ENCODE measurements at regions not wholly inside any gene's neighbourhood (a gene's known extent, or its start where the extent isn't known, plus 50 kb on each side); places are given as distances from the start of the nearest gene placed in this dataset.

DNA sequence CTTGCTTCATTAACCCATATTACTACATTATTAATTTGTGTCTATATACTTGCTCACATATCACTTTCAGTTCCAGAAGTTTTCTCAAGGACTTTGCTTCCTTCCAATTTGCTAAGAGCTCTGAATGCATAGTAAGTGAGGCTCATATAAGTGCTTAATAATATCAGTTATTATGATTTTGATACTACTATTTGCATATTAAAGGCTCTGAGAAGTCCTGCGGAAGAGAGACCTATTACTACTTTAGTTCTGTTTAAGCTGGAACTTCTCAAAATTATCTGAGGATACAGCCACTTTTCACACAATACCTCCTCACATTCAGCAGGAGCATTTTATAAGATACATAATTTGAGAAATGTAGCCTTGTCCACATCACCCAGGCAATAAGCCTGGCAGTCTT lies 81.6 kb downstream of the GJD2 start:
- ChIA-PET POLR2A (interaction anchor here (1.2 kb wide), 1 partner anchor 10 kb away, joined by 3 read pairs; no protein-coding TSS in a partner anchor), CTCF (ENCODE audit: unreplicated experiment) (no interaction called here)
- no peaks in the 10 kb centered on the region for H4K20me1 ChIP-seq (ENCODE audit: insufficient read depth, low read length)
- no peak overlapping the region for H3K4me2 ChIP-seq (ENCODE audit: low read length)
- no TSS peak for BruUV-seq (replicated peaks)
- H2AFZ ChIP-seq (ENCODE audit: low read length): no peak overlapping the region
- no peaks in the 10 kb centered on the region for H3K9me2 ChIP-seq (ENCODE audit: insufficient read depth, low read length)
- H3K9me3 ChIP-seq (ENCODE audit: low read length): no peaks in the 10 kb centered on the region
- intact Hi-C loops (cut with micrococcal nuclease; ENCODE audit: unreplicated experiment): no loop called here
- no peak for DNase-seq (ENCODE audit: low spot score)
- no peaks in the 10 kb centered on the region for H3K79me2 ChIP-seq (ENCODE audit: insufficient read depth, low read depth, low read length)
- no peak overlapping the region for H3K27ac ChIP-seq (ENCODE audit: low read depth, low read length, poor library complexity, severe bottlenecking)
- no peak overlapping the region for H3K4me3 ChIP-seq (ENCODE audit: low read depth, low read length, poor library complexity, severe bottlenecking)
- H3K4me1 ChIP-seq (ENCODE audit: insufficient read depth, low read length, poor library complexity, severe bottlenecking): no peaks in the 10 kb centered on the region
- no peak for TF ChIP-seq EZH2phosphoT487 (IDR thresholded peaks at IDR 0.05; ENCODE audit: borderline replicate concordance, low read depth, low read length)
- TF ChIP-seq, protein P1, sequence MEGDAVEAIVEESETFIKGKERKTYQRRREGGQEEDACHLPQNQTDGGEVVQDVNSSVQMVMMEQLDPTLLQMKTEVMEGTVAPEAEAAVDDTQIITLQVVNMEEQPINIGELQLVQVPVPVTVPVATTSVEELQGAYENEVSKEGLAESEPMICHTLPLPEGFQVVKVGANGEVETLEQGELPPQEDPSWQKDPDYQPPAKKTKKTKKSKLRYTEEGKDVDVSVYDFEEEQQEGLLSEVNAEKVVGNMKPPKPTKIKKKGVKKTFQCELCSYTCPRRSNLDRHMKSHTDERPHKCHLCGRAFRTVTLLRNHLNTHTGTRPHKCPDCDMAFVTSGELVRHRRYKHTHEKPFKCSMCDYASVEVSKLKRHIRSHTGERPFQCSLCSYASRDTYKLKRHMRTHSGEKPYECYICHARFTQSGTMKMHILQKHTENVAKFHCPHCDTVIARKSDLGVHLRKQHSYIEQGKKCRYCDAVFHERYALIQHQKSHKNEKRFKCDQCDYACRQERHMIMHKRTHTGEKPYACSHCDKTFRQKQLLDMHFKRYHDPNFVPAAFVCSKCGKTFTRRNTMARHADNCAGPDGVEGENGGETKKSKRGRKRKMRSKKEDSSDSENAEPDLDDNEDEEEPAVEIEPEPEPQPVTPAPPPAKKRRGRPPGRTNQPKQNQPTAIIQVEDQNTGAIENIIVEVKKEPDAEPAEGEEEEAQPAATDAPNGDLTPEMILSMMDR (conservative IDR thresholded peaks at IDR 0.05; ENCODE audit: low read length): no peak
- H3K36me3 ChIP-seq (ENCODE audit: insufficient read depth, low read length): no peaks in the 10 kb centered on the region

DNA sequence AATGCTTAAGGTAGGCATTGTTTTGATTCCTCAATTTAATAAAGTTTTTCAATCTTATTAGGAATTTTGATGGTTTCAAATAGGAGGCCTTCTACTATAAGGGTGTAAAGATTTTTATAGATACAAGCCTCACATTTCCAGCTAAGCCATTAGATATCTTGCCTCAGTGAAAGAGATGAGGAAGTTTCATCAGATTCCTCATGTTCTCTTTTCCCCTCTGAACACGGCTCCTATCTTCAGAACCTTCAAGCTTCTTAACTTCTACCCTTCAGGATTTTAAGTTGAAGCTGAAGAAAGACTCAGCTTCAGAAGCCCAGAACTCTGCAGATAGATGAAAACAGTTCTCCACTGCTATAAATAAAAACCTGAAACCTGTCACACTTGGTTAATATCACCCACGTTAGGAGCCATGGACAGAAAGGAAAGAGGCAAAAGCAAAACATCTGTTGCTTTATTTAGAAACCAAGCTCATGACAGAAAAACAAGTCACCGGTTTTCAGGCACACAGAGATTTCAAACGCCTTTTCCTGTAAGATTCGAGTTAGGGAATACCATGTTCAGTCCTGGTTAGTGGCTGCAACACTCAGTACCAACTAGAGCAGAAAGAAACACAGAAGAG lies 82.2 kb upstream of the GOLGA8B start:
- H3K79me2 ChIP-seq (ENCODE audit: insufficient read depth, low read depth, low read length): no peaks in the 10 kb centered on the region

DNA sequence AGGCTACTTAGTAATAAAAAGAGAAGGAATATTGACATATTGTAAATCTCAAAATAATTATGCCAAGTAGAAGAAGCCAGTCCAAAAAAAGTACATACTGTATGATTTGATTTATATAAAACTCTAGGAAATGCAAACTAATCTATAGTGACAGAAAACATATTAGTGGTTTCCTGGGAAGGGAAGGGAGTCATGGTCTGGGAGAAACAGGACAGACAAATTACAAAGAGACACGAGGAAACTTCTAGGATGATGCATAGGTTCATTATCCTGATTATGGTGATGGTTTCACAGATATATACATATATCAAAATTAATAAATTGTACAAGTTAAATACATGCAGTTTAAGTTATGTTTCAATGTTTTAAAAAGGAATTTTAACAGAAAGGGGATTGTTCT lies 81.0 kb upstream of the GOLGA8B start:
- no TSS peak for BruUV-seq (replicated peaks)
- DNase-seq (ENCODE audit: low spot score): no peak
- no peak overlapping the region for H3K4me3 ChIP-seq (ENCODE audit: low read depth, low read length, poor library complexity, severe bottlenecking)
- ChIA-PET POLR2A (no interaction called here), CTCF (ENCODE audit: unreplicated experiment) (no interaction called here)
- H2AFZ ChIP-seq (ENCODE audit: low read length): no peak overlapping the region
- peaks cover 2% of the 10 kb centered on the region; the same call in 1 of the 2 replicates for H3K9me2 ChIP-seq (ENCODE audit: insufficient read depth, low read length)
- TF ChIP-seq, protein P1 (conservative IDR thresholded peaks at IDR 0.05; ENCODE audit: low read length): no peak
- no peaks in the 10 kb centered on the region for H3K79me2 ChIP-seq (ENCODE audit: insufficient read depth, low read depth, low read length)
- H3K36me3 ChIP-seq (ENCODE audit: insufficient read depth, low read length): no peaks in the 10 kb centered on the region
- no peaks in the 10 kb centered on the region for H4K20me1 ChIP-seq (ENCODE audit: insufficient read depth, low read length)
- intact Hi-C loops (cut with micrococcal nuclease; ENCODE audit: unreplicated experiment): no loop called here
- no peaks in the 10 kb centered on the region for H3K9me3 ChIP-seq (ENCODE audit: low read length)
- no peak overlapping the region for H3K27ac ChIP-seq (ENCODE audit: low read depth, low read length, poor library complexity, severe bottlenecking)
- H3K4me1 ChIP-seq (ENCODE audit: insufficient read depth, low read length, poor library complexity, severe bottlenecking): no peaks in the 10 kb centered on the region
- no peak overlapping the region for H3K4me2 ChIP-seq (ENCODE audit: low read length)

More for the DNA sequence above, 82.2 kb upstream of the GOLGA8B start:
- intact Hi-C loops (cut with micrococcal nuclease; ENCODE audit: unreplicated experiment): no loop called here
- Histone ChIP-seq H2AFZ (ENCODE audit: low read length) (no peak overlapping the region), H3K9me3 (ENCODE audit: low read length) (no peaks in the 10 kb centered on the region), H3K27ac (ENCODE audit: low read depth, low read length, poor library complexity, severe bottlenecking) (no peak overlapping the region), H4K20me1 (ENCODE audit: insufficient read depth, low read length) (no peaks in the 10 kb centered on the region), H3K4me3 (ENCODE audit: low read depth, low read length, poor library complexity, severe bottlenecking) (no peak overlapping the region), H3K4me1 (ENCODE audit: insufficient read depth, low read length, poor library complexity, severe bottlenecking) (no peaks in the 10 kb centered on the region), H3K36me3 (ENCODE audit: insufficient read depth, low read length) (no peaks in the 10 kb centered on the region), H3K9me2 (ENCODE audit: insufficient read depth, low read length) (peaks cover 2% of the 10 kb centered on the region; the same call in 1 of the 2 replicates), H3K4me2 (ENCODE audit: low read length) (no peak overlapping the region)
- no TSS peak for BruUV-seq (replicated peaks)
- ChIA-PET CTCF (ENCODE audit: unreplicated experiment) (no interaction called here), POLR2A (no interaction called here)
- no peak for DNase-seq (ENCODE audit: low spot score)
- TF ChIP-seq, protein P1 (conservative IDR thresholded peaks at IDR 0.05; ENCODE audit: low read length): no peak
- TF ChIP-seq EZH2phosphoT487 (IDR thresholded peaks at IDR 0.05; ENCODE audit: borderline replicate concordance, low read depth, low read length): no peak

Data from OCI-LY7 (cell line).